ENCODE measurements at regions not wholly inside any gene's neighbourhood (a gene's known extent, or its start where the extent isn't known, plus 50 kb on each side); places are given as distances from the start of the nearest gene placed in this dataset.
"Not testable (repeated sequence)": the region's sequence is repeated elsewhere in the genome, so short reads cannot be mapped to it uniquely, and the experiment has no call there.

DNA sequence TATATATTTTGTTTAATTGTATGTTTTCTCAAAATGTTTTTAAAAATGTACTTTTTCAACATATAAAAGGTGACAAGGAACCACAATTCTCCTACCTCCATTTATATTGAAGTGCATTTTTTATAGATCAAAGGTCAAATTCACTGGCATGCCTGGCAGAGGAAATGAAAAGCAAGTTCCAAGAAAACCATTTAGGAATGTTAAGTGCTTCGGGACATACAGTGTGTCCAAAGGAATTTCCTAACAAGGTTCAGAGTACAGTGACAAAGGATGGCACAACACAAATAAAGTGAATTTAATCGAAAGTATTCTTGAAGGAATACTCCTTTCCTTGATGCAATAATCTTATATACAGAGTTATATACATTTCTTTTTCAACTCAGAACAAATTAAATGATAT, 242.3 kb downstream of the CCER1 start:
- H3K4me3 ChIP-seq (ENCODE audit: low read depth, low read length) = no peak overlapping the region
- 74% methylated on average over 2 of the region's 2 CpGs for WGBS
- H3K4me1 ChIP-seq (ENCODE audit: insufficient read depth) = no peaks in the 10 kb centered on the region
- no peak overlapping the region for H3K27ac ChIP-seq (ENCODE audit: low read depth)
- H3K36me3 ChIP-seq (ENCODE audit: insufficient read depth) = no peaks in the 10 kb centered on the region
- DNase-seq (ENCODE audit: extremely low spot score) = no peak

DNA sequence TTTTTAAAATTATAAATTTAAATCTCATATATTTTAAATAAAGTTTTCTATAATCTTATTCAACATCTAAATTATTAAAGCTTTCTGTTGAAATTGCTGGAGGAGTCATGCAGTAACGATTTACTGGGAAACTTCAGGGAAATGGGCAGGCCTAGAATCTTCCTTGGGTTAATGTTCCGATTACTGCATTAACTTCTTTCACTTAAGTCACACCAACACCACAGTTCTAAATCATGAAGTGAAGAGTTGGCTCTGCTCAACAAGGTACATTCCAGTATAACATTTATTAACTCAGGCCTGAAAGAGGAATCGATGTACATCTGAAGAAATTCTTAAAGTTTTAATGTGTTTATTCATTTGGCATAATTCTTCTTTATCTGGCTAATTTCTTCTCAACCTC, 244.3 kb downstream of the CCER1 start:
- no peak for DNase-seq (ENCODE audit: extremely low spot score)
- H3K4me1 ChIP-seq (ENCODE audit: insufficient read depth) = no peaks in the 10 kb centered on the region
- no peak overlapping the region for H3K4me3 ChIP-seq (ENCODE audit: low read depth, low read length)
- no peaks in the 10 kb centered on the region for H3K36me3 ChIP-seq (ENCODE audit: insufficient read depth)
- WGBS = 96% methylated on average over 3 of the region's 3 CpGs
- no peak overlapping the region for H3K27ac ChIP-seq (ENCODE audit: low read depth)

DNA sequence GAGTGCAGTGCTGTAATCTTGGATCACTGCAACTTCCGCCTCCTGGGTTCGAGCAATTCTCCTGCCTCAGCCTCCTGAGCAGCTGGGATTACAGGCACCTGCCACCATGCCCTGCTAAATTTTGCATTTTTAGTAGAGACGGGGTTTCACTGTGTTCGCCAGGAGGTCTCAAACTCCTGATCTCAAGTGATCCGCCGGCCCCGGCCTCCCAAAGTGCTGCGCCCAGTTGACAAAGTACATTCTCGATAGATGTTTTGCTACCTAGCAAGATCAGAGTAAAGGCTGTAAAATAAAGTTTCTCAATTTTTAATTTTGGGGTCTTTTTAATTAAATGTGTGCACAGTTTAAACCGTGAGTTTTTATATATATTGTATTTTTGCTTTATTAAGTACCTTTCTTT, 248.9 kb downstream of the CCER1 start:
- DNase-seq (ENCODE audit: extremely low spot score) = no peak
- WGBS = 96% methylated on average over 10 of the region's 10 CpGs
- Histone ChIP-seq H3K4me3 (ENCODE audit: low read depth, low read length) (no peak overlapping the region), H3K36me3 (ENCODE audit: insufficient read depth) (no peaks in the 10 kb centered on the region), H3K4me1 (ENCODE audit: insufficient read depth) (no peaks in the 10 kb centered on the region), H3K27ac (ENCODE audit: low read depth) (no peak overlapping the region)

DNA sequence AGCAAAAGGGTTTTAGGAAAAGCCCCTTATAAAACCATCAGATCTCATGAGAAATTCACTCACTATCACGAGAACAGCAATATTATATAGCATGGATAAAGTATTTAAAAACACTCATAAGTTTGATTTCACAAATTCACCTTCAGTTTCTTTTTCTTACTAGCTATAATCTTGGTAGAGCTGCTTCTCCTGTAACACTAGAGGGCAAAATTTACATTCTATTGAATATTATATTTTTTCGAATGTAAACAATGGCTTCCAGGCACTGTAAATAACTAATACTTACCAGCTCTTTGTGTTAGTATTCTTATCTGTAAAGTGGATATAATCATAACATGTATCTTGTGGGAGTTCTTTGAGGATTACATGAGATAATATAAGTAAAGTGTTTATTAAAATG, 259.6 kb downstream of the CCER1 start:
- 57% methylated on average over 2 of the region's 2 CpGs for WGBS
- DNase-seq (ENCODE audit: extremely low spot score) = no peak
- Histone ChIP-seq H3K4me1 (ENCODE audit: insufficient read depth) (no peaks in the 10 kb centered on the region), H3K27ac (ENCODE audit: low read depth) (no peak overlapping the region), H3K36me3 (ENCODE audit: insufficient read depth) (no peaks in the 10 kb centered on the region), H3K4me3 (ENCODE audit: low read depth, low read length) (no peak overlapping the region)

DNA sequence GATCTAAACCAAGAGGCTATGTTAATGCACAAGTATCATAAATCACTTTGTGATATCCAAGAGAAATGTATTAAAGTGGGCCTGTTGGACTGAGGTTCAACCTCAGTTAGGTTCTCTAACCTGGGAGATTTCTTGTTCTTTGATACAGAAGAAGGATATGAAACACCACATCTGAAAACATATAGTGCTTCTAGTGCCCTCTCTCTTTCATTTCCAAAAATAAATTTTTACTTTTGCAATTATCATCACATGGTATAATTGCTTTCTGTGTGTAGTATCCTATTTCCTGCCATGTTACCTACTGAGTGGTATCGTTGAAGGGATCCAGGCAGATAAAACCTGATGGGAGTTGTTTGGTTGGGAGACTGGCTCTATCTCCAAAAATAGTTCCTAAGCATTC, 264.9 kb downstream of the CCER1 start:
- Histone ChIP-seq H3K4me3 (ENCODE audit: low read depth, low read length) (no peak overlapping the region), H3K36me3 (ENCODE audit: insufficient read depth) (no peaks in the 10 kb centered on the region), H3K27ac (ENCODE audit: low read depth) (no peak overlapping the region), H3K4me1 (ENCODE audit: insufficient read depth) (no peaks in the 10 kb centered on the region)
- 92% methylated on average over 1 of the region's 1 CpG for WGBS
- DNase-seq (ENCODE audit: extremely low spot score) = no peak

DNA sequence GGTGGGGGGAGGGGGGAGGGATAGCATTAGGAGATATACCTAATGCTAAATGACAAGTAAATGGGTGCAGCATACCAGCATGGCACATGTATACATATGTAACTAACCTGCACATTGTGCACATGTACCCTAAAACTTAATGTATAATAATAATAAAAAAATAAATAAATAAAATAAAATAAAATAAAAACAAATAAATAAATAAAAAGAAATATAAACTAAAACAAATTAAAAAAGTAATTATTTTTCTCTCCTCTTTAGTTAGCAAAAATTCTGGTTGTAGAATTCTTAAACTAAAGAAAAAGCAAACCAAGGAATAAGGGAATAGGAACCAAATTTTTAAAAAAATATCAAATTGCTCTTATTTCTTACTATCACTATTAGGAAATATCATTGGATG, 267.3 kb downstream of the CCER1 start:
- H3K36me3 ChIP-seq (ENCODE audit: insufficient read depth); H3K4me3 ChIP-seq (ENCODE audit: low read depth, low read length); H3K4me1 ChIP-seq (ENCODE audit: insufficient read depth); DNase-seq (ENCODE audit: extremely low spot score); H3K27ac ChIP-seq (ENCODE audit: low read depth): not testable (repeated sequence)

DNA sequence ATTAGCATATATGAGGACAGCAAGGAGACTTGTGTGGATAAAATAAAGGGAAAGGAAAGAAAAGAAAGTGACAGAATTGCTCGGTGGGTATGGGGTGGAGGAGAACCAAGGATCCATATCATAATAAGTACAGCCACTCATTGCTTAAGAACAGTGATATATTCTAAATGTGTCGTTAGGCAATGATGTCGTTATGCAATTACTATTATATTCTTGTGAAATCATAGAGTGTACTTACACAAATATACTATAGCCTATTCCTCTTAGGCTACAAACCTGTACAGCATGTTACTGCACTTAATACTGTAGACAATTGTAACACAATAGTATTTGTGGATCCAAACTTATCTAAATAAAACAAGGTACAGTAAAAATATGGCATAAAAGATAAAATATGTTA, 271.1 kb downstream of the CCER1 start:
- Histone ChIP-seq H3K27ac (ENCODE audit: low read depth) (no peak overlapping the region), H3K4me3 (ENCODE audit: low read depth, low read length) (no peak overlapping the region), H3K36me3 (ENCODE audit: insufficient read depth) (no peaks in the 10 kb centered on the region), H3K4me1 (ENCODE audit: insufficient read depth) (no peaks in the 10 kb centered on the region)
- no peak for DNase-seq (ENCODE audit: extremely low spot score)
- 94% methylated on average over 3 of the region's 3 CpGs for WGBS

DNA sequence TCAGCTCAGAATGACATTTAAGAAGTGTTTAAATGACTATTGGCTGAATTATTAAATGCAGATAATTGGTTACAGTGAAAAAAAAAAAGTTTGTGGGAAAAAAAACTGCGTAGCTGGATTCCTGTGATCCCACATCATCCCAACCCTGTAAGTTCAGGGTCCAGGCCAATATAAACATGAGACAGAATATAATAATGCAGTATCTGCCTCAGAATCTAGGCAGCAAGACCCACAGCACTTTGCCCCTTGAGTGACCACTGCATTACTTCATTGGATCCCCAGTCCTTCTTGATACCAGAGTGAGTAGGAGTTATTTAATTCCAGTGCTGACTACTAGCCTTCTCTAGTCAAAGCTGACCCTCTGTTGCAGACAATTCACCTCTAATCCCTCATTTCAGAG, 272.6 kb downstream of the CCER1 start:
- no peaks in the 10 kb centered on the region for H3K4me1 ChIP-seq (ENCODE audit: insufficient read depth)
- no peak overlapping the region for H3K27ac ChIP-seq (ENCODE audit: low read depth)
- H3K36me3 ChIP-seq (ENCODE audit: insufficient read depth) = no peaks in the 10 kb centered on the region
- no peak overlapping the region for H3K4me3 ChIP-seq (ENCODE audit: low read depth, low read length)
- WGBS = 88% methylated on average over 1 of the region's 1 CpG
- no peak for DNase-seq (ENCODE audit: extremely low spot score)

DNA sequence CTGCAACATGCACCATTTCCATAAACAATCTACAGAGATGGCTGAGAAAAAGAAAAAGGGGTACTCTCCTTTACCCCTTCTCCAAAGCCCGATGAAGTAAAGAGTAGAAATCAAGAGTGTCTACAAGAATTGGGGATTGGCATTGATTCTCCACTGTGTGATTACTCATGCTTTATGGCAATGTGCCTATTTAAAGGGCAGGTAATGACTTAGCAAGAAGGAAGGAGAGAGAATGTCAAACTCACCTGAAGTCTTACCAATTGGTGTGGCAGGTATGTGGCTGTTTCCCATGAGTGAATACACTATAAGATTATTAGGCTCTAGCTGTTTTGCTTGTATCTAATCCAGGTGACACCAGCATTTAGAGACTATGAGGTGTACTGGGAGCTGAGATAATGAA, 275.3 kb downstream of the CCER1 start:
- Histone ChIP-seq H3K27ac (ENCODE audit: low read depth) (no peak overlapping the region), H3K4me1 (ENCODE audit: insufficient read depth) (no peaks in the 10 kb centered on the region), H3K4me3 (ENCODE audit: low read depth, low read length) (no peak overlapping the region), H3K36me3 (ENCODE audit: insufficient read depth) (no peaks in the 10 kb centered on the region)
- DNase-seq (ENCODE audit: extremely low spot score) = no peak
- WGBS = 97% methylated on average over 1 of the region's 1 CpG

DNA sequence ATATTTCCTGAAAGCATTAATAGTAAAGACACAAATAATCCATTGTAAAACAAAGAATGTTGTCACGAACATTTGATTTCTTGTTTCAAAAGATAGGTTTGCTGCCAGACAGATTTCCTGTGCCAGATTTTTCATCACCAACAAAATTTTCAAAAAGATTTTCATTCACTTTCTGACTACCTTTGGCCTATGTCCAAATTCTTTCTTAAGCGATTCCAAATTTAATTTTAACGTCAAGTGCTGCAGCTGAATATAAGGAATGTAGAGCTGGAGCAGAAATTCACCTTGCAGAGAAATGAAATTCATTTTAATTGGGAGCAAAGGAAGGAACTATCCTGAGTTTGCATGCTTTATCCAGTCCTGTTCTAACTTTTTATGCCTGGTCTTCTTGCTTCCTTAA, 277.4 kb downstream of the CCER1 start:
- H3K27ac ChIP-seq (ENCODE audit: low read depth) = no peak overlapping the region
- WGBS = 45% methylated on average over 3 of the region's 3 CpGs
- no peaks in the 10 kb centered on the region for H3K36me3 ChIP-seq (ENCODE audit: insufficient read depth)
- no peaks in the 10 kb centered on the region for H3K4me1 ChIP-seq (ENCODE audit: insufficient read depth)
- no peak for DNase-seq (ENCODE audit: extremely low spot score)
- no peak overlapping the region for H3K4me3 ChIP-seq (ENCODE audit: low read depth, low read length)

DNA sequence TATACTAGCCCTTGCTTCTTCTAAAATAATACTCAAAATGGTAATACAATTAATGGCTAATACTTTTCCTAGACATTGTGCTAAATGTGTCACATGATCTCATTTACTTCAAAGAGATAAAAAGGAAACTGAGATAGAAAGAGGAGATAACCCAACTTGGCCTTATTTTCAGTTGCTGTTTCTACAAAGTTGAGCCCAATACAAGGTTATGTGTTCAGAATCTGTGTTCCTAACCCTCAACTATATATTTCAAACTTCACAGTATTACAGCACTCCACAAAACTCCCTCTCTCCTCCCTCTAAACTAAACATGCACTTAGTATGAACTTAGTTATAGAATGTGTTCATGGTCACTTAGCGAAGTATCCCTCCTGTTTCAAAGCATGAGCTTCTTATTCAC, 277.9 kb downstream of the CCER1 start:
- Histone ChIP-seq H3K27ac (ENCODE audit: low read depth) (no peak overlapping the region), H3K4me1 (ENCODE audit: insufficient read depth) (no peaks in the 10 kb centered on the region), H3K36me3 (ENCODE audit: insufficient read depth) (no peaks in the 10 kb centered on the region), H3K4me3 (ENCODE audit: low read depth, low read length) (no peak overlapping the region)
- no peak for DNase-seq (ENCODE audit: extremely low spot score)
- 75% methylated on average over 1 of the region's 1 CpG for WGBS

DNA sequence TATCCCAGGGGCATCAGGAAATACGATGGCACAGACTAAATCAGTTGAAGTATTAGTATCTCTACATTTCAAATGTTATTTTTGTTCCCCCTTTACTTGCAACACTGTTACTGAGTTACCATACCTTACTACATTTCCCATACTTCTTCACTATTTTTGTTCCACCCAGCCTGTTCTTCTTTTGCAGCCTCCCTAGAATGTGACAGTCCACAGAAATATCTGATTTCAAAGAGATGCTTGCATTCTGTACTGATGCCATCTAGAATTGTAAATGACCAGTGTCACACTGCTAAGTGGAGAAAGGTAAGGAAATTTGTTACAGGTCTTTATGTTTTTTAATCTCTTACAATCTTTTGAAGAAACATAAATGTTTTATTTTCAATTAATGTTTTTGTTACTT, 279.9 kb downstream of the CCER1 start:
- DNase-seq (ENCODE audit: extremely low spot score) = no peak
- Histone ChIP-seq H3K27ac (ENCODE audit: low read depth) (no peak overlapping the region), H3K4me3 (ENCODE audit: low read depth, low read length) (no peak overlapping the region), H3K4me1 (ENCODE audit: insufficient read depth) (no peaks in the 10 kb centered on the region), H3K36me3 (ENCODE audit: insufficient read depth) (no peaks in the 10 kb centered on the region)
- 89% methylated on average over 1 of the region's 1 CpG for WGBS

DNA sequence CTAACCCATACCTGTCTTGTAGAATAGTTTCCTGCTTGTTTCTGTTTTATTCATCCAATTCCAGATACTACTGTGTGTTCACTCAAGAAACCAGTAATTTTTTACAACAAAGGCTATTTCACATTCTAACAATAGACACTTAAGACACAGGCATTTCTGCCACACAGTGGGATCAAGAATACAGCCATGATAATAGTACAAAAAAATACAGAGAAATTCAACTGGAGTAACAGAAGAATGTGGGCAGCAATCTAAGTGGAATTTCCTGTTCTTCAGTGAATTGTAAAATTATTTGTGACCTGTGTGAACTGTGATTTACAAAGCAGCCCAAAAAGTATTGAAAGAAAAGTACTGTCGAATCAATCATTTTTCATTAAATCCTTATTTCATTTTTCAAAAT, 282.9 kb downstream of the CCER1 start:
- H3K4me1 ChIP-seq (ENCODE audit: insufficient read depth) = no peaks in the 10 kb centered on the region
- no peak overlapping the region for H3K27ac ChIP-seq (ENCODE audit: low read depth)
- DNase-seq (ENCODE audit: extremely low spot score) = no peak
- no peaks in the 10 kb centered on the region for H3K36me3 ChIP-seq (ENCODE audit: insufficient read depth)
- WGBS = 87% methylated on average over 1 of the region's 1 CpG
- H3K4me3 ChIP-seq (ENCODE audit: low read depth, low read length) = no peak overlapping the region

DNA sequence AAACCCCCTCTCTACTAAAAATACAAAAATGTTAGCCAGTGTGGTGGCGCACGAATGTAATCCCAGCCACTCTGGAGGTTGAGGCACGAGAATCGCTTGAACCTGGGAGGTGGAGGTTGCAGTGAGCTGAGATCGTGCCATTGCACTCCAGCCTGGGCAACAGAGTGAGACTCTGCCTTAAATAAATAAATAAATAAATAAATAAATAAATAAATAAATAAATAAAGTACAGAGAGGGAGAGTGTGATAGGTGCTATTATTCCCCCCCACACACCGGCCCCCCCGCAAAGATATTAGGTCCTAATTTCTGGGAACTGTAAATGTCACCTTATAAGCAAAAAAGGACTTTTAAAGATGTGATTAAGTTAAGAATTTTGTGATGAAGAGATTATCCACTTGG, 291.0 kb downstream of the CCER1 start:
- H3K27ac ChIP-seq (ENCODE audit: low read depth) = not testable (repeated sequence)
- 93% methylated on average over 7 of the region's 7 CpGs for WGBS

DNA sequence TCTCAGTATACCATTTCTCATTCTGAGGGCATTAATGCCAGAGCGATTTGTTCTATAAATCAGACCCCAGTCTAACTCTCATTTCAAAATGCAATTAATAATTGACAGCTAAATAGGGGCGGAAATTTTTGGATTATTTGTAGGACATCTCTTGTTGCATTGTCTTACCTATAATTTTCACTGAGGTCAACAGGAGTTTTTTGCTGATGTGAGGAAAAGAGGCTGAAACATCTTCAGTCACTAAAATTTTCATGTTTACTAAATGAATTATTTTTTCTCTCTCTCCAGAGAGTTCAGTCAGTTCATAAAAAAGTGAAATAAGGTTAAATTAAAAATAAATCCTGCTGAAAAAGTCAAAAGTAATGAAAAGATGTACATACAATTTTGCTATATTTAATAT, 295.9 kb downstream of the CCER1 start:
- H3K36me3 ChIP-seq (ENCODE audit: insufficient read depth) = no peaks in the 10 kb centered on the region
- no peaks in the 10 kb centered on the region for H3K4me1 ChIP-seq (ENCODE audit: insufficient read depth)
- 96% methylated on average over 2 of the region's 2 CpGs for WGBS
- H3K27ac ChIP-seq (ENCODE audit: low read depth) = no peak overlapping the region
- no peak overlapping the region for H3K4me3 ChIP-seq (ENCODE audit: low read depth, low read length)
- no peak for DNase-seq (ENCODE audit: extremely low spot score)

More for the DNA sequence above, 291.0 kb downstream of the CCER1 start:
- H3K36me3 ChIP-seq (ENCODE audit: insufficient read depth); H3K4me3 ChIP-seq (ENCODE audit: low read depth, low read length); DNase-seq (ENCODE audit: extremely low spot score); H3K4me1 ChIP-seq (ENCODE audit: insufficient read depth): not testable (repeated sequence)
